ENCODE measurements at regions not wholly inside any gene's neighbourhood (a gene's known extent, or its start where the extent isn't known, plus 50 kb on each side); places are given as distances from the start of the nearest gene placed in this dataset.

DNA sequence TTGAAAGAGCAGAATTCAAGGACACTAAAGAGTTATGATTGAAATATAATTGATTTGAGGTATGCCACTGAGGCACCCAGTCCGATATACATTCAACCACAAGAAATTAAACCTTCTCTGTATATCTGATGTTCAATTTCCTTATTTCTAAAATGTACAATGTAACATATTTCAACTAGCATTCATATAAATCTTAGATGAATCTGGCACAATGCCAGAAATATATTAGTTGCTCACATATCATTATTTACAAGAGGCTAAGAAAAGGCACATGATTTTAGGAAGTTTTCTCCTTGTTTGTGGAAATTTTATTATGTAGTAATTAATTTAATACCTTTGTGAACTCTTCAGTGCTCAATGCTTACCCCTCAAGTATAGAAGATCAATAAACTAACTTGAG lies 532.3 kb downstream of the KCNA4 start:
- Histone ChIP-seq H3K4me2 (replicated peaks; ENCODE audit: low read depth, low read length, poor library complexity, severe bottlenecking) (no peak overlapping the region), H3K27me3 (replicated peaks in 1 of 4; ENCODE audit: control extremely low read depth in 1 of 4, control insufficient read depth in 3 of 4, insufficient read depth in 4 of 4, low read length in 3 of 4) (no peaks in the 10 kb centered on the region), H3K4me3 (ENCODE audit: control extremely low read depth in 1 of 5, extremely low read depth in 1 of 5, insufficient read depth in 1 of 5, low read depth in 2 of 5, low read length in 4 of 5) (no peak overlapping the region), H3K79me2 (ENCODE audit: control insufficient read depth, insufficient read depth, low read length) (no peaks in the 10 kb centered on the region), H2AFZ (ENCODE audit: insufficient read depth, low read depth, low read length, poor library complexity, severe bottlenecking) (no peak overlapping the region), H3K9ac (ENCODE audit: low read length) (no peak overlapping the region), H3K4me1 (ENCODE audit: control insufficient read depth in 2 of 2, insufficient read depth in 2 of 2, low read length in 2 of 2) (no peaks in the 10 kb centered on the region), H3K36me3 (replicated peaks in 1 of 2; ENCODE audit: control extremely low read depth in 1 of 2, control insufficient read depth in 1 of 2, extremely low read depth in 1 of 2, insufficient read depth in 2 of 2, low read length in 1 of 2) (no peaks in the 10 kb centered on the region), H3K27ac (ENCODE audit: low read length in 2 of 2) (no peak overlapping the region), H3K9me3 (ENCODE audit: control extremely low read depth in 1 of 3, control insufficient read depth in 2 of 3, insufficient read depth in 1 of 3, low read length in 2 of 3) (no peaks in the 10 kb centered on the region), H4K20me1 (ENCODE audit: control insufficient read depth, insufficient read depth, low read length, poor library complexity, severe bottlenecking) (no peaks in the 10 kb centered on the region)
- CTCF ChIA-PET: no interaction called here
- ATAC-seq (ENCODE audit: low read depth) (no peak), DNase-seq (no peak)
- Mint-ChIP-seq H3K27ac (no peak overlapping the region), H3K27me3 (no peaks in the 10 kb centered on the region), H3K4me1 (no peaks in the 10 kb centered on the region), H3K9me3 (ENCODE audit: insufficient read depth) (no peaks in the 10 kb centered on the region), H3K4me3 (no peak overlapping the region)
- POLR2A ChIA-PET: no interaction called here
- intact Hi-C loops (cut with micrococcal nuclease): no loop called here
- WGBS (ENCODE audit: insufficient coverage): no CpG with 5 or more reads among the region's 1 CpG
- no peak for TF ChIP-seq EZH2 (IDR thresholded peaks at IDR 0.05; ENCODE audit: borderline replicate concordance, insufficient read depth, low read depth, low read length, poor library complexity, severe bottlenecking)
- TF ChIP-seq, protein P1, sequence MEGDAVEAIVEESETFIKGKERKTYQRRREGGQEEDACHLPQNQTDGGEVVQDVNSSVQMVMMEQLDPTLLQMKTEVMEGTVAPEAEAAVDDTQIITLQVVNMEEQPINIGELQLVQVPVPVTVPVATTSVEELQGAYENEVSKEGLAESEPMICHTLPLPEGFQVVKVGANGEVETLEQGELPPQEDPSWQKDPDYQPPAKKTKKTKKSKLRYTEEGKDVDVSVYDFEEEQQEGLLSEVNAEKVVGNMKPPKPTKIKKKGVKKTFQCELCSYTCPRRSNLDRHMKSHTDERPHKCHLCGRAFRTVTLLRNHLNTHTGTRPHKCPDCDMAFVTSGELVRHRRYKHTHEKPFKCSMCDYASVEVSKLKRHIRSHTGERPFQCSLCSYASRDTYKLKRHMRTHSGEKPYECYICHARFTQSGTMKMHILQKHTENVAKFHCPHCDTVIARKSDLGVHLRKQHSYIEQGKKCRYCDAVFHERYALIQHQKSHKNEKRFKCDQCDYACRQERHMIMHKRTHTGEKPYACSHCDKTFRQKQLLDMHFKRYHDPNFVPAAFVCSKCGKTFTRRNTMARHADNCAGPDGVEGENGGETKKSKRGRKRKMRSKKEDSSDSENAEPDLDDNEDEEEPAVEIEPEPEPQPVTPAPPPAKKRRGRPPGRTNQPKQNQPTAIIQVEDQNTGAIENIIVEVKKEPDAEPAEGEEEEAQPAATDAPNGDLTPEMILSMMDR (IDR thresholded peaks at IDR 0.05): no peak

GRCh38 chr11:29483831-29484230 lies 533.0 kb downstream of the KCNA4 start:
- no peak overlapping the region for H3K27ac Mint-ChIP-seq
- WGBS (ENCODE audit: insufficient coverage): no CpG with 5 or more reads among the region's 2 CpGs
- ChIA-PET CTCF (no interaction called here), POLR2A (no interaction called here)
- no peaks in the 10 kb centered on the region for H3K9me3 Mint-ChIP-seq (ENCODE audit: insufficient read depth)
- Histone ChIP-seq H4K20me1 (ENCODE audit: control insufficient read depth, insufficient read depth, low read length, poor library complexity, severe bottlenecking) (no peaks in the 10 kb centered on the region), H3K9me3 (ENCODE audit: control extremely low read depth in 1 of 3, control insufficient read depth in 2 of 3, insufficient read depth in 1 of 3, low read length in 2 of 3) (no peaks in the 10 kb centered on the region), H2AFZ (ENCODE audit: insufficient read depth, low read depth, low read length, poor library complexity, severe bottlenecking) (no peak overlapping the region), H3K4me3 (ENCODE audit: control extremely low read depth in 1 of 5, extremely low read depth in 1 of 5, insufficient read depth in 1 of 5, low read depth in 2 of 5, low read length in 4 of 5) (no peak overlapping the region), H3K4me2 (replicated peaks; ENCODE audit: low read depth, low read length, poor library complexity, severe bottlenecking) (no peak overlapping the region), H3K27me3 (replicated peaks in 1 of 4; ENCODE audit: control extremely low read depth in 1 of 4, control insufficient read depth in 3 of 4, insufficient read depth in 4 of 4, low read length in 3 of 4) (no peaks in the 10 kb centered on the region), H3K27ac (ENCODE audit: low read length in 2 of 2) (no peak overlapping the region), H3K4me1 (ENCODE audit: control insufficient read depth in 2 of 2, insufficient read depth in 2 of 2, low read length in 2 of 2) (no peaks in the 10 kb centered on the region), H3K79me2 (ENCODE audit: control insufficient read depth, insufficient read depth, low read length) (no peaks in the 10 kb centered on the region), H3K36me3 (replicated peaks in 1 of 2; ENCODE audit: control extremely low read depth in 1 of 2, control insufficient read depth in 1 of 2, extremely low read depth in 1 of 2, insufficient read depth in 2 of 2, low read length in 1 of 2) (no peaks in the 10 kb centered on the region), H3K9ac (ENCODE audit: low read length) (no peak overlapping the region)
- intact Hi-C loops (cut with micrococcal nuclease): no loop called here
- no peak overlapping the region for H3K4me3 Mint-ChIP-seq
- TF ChIP-seq, protein P1 (IDR thresholded peaks at IDR 0.05): no peak
- no peak for TF ChIP-seq EZH2 (IDR thresholded peaks at IDR 0.05; ENCODE audit: borderline replicate concordance, insufficient read depth, low read depth, low read length, poor library complexity, severe bottlenecking)
- no peaks in the 10 kb centered on the region for H3K4me1 Mint-ChIP-seq
- ATAC-seq (ENCODE audit: low read depth) (no peak), DNase-seq (no peak)
- no peaks in the 10 kb centered on the region for H3K27me3 Mint-ChIP-seq

All from B cell (primary cell).